Progenitor cell of endocrine pancreas (in vitro differentiated cells): ENCODE measurements at regions not wholly inside any gene's neighbourhood (a gene's known extent, or its start where the extent isn't known, plus 50 kb on each side); places are given as distances from the start of the nearest gene placed in this dataset.

Experiments used
- DNase-seq: peaks from one replicate; pipeline ENCODE4 v3.0.0; 2021; ENCODE audit warnings: low spot score; ENCODE audit not compliant: unreplicated experiment
- H3K27ac Mint-ChIP-seq: 2 replicates; pipeline ENCODE4 v1.8.0; 2021; ENCODE audit warnings: mild to moderate bottlenecking, moderate library complexity, mixed read lengths
- H3K27me3 Mint-ChIP-seq: 2 replicates; pipeline ENCODE4 v1.8.0; 2021; ENCODE audit warnings: mixed read lengths
- H3K36me3 Mint-ChIP-seq: 2 replicates; pipeline ENCODE4 v1.8.0; 2022; ENCODE audit warnings: mixed read lengths; ENCODE audit not compliant: insufficient read depth
- H3K4me1 Mint-ChIP-seq: 2 replicates; pipeline ENCODE4 v1.8.0; 2021; ENCODE audit warnings: low read depth, mixed read lengths
- H3K4me3 Mint-ChIP-seq: 2 replicates; pipeline ENCODE4 v1.8.0; 2021; ENCODE audit warnings: low read depth, mild to moderate bottlenecking, moderate library complexity, mixed read lengths
- H3K9me3 Mint-ChIP-seq: 2 replicates; pipeline ENCODE4 v1.8.0; 2021; ENCODE audit warnings: low read depth, mixed read lengths
- TF ChIP-seq, protein P1 (sequence below): fragments of 200-600 bp; sonication (generic); IDR thresholded peaks from one replicate; pipeline ENCODE4 v1.5.0; 2021; ENCODE audit warnings: antibody characterized with exemption, mild to moderate bottlenecking; ENCODE audit not compliant: unreplicated experiment

DNA sequence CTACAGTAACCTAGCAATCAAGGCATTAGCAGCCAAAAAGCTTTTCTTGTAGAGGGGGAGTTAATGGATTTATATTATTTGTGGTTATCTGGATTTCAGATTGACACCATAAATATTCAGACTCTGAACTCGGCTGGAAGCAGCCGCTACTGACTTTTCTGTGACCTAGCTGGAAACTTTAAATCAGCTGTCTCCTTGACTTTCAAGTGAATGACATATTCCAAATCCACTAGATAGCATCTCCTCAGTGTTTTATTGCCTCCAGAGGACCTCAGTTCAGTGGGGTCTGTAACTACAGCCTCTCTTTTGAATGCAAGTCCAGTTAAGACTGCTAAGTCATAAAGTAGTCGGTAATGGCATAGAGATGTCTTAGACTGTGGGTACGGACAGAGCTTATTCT lies 448.5 kb downstream of the NUF2 start:
- H3K4me1 Mint-ChIP-seq = peaks cover 17% of the 10 kb centered on the region
- H3K27me3 Mint-ChIP-seq = peaks cover 2% of the 10 kb centered on the region

DNA sequence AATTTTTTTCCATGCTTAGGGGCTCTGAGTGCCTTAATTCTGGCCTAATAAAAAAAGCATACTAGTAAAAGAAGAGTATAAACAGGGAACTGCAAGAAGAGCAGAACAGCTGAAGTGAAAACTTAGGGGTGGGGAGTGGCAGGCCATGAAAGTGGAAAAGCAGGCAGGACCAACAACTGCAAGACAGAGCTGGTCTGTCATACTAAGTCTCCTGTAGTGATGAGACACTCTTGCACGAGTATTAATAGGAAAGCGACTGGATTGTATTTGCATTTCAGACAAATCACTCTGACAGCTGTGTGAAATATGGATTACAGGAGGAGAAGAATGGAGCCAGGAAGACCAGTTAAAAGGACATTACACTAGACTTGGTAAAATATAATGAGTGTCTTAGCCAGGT lies 449.9 kb downstream of the NUF2 start:
- Mint-ChIP-seq H3K36me3 (no peaks in the 10 kb centered on the region), H3K4me3 (no peak overlapping the region), H3K4me1 (peaks cover 18% of the 10 kb centered on the region), H3K27me3 (peaks cover 2% of the 10 kb centered on the region), H3K9me3 (no peaks in the 10 kb centered on the region), H3K27ac (no peak overlapping the region)
- TF ChIP-seq, protein P1, sequence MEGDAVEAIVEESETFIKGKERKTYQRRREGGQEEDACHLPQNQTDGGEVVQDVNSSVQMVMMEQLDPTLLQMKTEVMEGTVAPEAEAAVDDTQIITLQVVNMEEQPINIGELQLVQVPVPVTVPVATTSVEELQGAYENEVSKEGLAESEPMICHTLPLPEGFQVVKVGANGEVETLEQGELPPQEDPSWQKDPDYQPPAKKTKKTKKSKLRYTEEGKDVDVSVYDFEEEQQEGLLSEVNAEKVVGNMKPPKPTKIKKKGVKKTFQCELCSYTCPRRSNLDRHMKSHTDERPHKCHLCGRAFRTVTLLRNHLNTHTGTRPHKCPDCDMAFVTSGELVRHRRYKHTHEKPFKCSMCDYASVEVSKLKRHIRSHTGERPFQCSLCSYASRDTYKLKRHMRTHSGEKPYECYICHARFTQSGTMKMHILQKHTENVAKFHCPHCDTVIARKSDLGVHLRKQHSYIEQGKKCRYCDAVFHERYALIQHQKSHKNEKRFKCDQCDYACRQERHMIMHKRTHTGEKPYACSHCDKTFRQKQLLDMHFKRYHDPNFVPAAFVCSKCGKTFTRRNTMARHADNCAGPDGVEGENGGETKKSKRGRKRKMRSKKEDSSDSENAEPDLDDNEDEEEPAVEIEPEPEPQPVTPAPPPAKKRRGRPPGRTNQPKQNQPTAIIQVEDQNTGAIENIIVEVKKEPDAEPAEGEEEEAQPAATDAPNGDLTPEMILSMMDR = no peak
- no peak for DNase-seq

More for the DNA sequence above, 448.5 kb downstream of the NUF2 start:
- no peak overlapping the region for H3K4me3 Mint-ChIP-seq
- no peak for DNase-seq
- H3K9me3 Mint-ChIP-seq = no peaks in the 10 kb centered on the region
- no peaks in the 10 kb centered on the region for H3K36me3 Mint-ChIP-seq
- H3K27ac Mint-ChIP-seq = no peak overlapping the region
- TF ChIP-seq, protein P1 = no peak

DNA sequence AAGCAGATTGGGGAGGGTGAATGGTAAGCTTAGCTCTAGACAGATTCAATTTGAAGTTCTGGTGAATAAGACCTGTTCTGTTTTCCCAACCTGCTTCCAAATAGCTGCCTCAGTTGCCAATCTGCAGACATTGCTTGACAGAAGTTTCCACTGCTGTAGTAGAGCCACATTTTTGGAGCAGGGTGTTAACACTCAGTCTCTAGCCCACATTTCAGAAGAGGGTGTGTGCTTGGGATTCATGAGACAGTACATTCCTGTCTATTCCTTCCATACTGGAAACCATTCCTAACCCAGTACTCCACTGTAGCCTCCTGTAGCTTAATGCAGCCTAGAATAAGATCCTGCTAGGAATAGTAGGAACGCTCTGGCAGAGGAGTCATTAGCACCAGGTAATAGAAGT lies 450.5 kb downstream of the NUF2 start:
- no peaks in the 10 kb centered on the region for H3K9me3 Mint-ChIP-seq
- no peak overlapping the region for H3K27ac Mint-ChIP-seq
- no peak overlapping the region for H3K4me3 Mint-ChIP-seq
- peaks cover 2% of the 10 kb centered on the region for H3K27me3 Mint-ChIP-seq
- DNase-seq = no peak
- peaks cover 18% of the 10 kb centered on the region for H3K4me1 Mint-ChIP-seq
- no peaks in the 10 kb centered on the region for H3K36me3 Mint-ChIP-seq
- TF ChIP-seq, protein P1 = no peak

DNA sequence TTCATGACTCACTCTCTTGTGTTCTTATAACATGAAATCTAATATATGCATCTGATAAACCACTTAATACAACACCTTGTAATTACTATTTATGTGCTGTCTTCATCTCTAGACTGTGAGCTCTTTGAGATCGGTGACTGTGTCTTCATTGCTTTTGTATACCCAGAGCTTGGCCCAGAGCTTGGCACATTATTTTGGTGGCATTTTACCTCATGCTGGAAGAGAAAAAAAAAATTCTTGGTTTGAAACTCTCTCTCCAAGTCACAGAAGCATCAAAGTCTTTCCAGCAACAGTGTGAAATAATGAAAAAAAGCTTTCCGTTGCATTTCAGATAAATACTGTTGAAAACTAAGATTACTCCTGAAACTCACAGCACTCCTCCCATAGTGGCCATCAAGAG lies 451.6 kb downstream of the NUF2 start:
- Mint-ChIP-seq H3K4me1 (peaks cover 18% of the 10 kb centered on the region), H3K36me3 (peaks cover under 1% of the 10 kb centered on the region), H3K27me3 (peaks cover 2% of the 10 kb centered on the region), H3K4me3 (no peak overlapping the region), H3K9me3 (peaks cover 5% of the 10 kb centered on the region), H3K27ac (no peak overlapping the region)
- no peak for DNase-seq
- TF ChIP-seq, protein P1 = no peak

DNA sequence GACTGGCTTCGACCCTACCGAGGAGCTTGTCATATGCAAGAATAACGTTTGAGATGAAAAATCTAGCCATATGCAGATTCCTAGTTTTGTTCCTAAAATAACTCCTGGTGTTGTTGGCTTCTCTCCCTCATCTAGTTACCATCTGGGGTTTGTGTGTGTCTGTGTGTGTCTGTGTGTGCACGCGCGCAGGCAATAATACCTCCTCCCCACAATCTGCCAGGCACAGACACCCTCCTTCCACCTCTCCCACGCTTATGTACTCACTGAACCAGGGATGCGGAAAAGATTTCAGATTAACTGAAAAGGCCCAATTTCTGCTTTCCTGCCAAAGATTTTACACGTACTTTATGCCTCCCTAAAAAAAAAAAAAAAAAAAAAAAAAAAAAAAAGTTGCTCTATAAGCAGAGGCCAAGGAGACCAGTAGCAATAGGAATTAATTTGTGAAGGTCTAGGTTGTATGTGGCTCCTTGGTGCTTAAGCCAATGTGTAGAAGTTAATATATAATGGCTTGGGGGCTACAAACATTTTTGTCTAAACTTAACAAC lies 452.7 kb downstream of the NUF2 start:
- TF ChIP-seq, protein P1 = no peak
- Mint-ChIP-seq H3K36me3 (peaks cover 1% of the 10 kb centered on the region), H3K27me3 (peaks cover 2% of the 10 kb centered on the region), H3K27ac (no peak overlapping the region), H3K4me1 (peaks cover 17% of the 10 kb centered on the region), H3K4me3 (no peak overlapping the region), H3K9me3 (peaks cover 8% of the 10 kb centered on the region)
- no peak for DNase-seq
